ENCODE measurements at regions not wholly inside any gene's neighbourhood (a gene's known extent, or its start where the extent isn't known, plus 50 kb on each side); places are given as distances from the start of the nearest gene placed in this dataset.
"Not testable (repeated sequence)": the region's sequence is repeated elsewhere in the genome, so short reads cannot be mapped to it uniquely, and the experiment has no call there.

- no peak for TF ChIP-seq CTCF (IDR thresholded peaks at IDR 0.05; ENCODE audit: insufficient read depth, low read depth, low read length, missing control alignments)
- DNase-seq (ENCODE audit: low read depth) = peak; percentile 16
- H3K4me3 ChIP-seq (ENCODE audit: low read depth, low read length) = no peak overlapping the region
Observed at GRCh38 chr17:77049440-77049839, 91.3 kb upstream of the SEC14L1 start.

GRCh38 chr17:77050901-77051300 lies 89.9 kb upstream of the SEC14L1 start:
- DNase-seq (ENCODE audit: low read depth); H3K4me3 ChIP-seq (ENCODE audit: low read depth, low read length): not testable (repeated sequence)

- no peak for TF ChIP-seq CTCF (IDR thresholded peaks at IDR 0.05; ENCODE audit: insufficient read depth, low read depth, low read length, missing control alignments)
- DNase-seq (ENCODE audit: low read depth) = no peak
- H3K4me3 ChIP-seq (ENCODE audit: low read depth, low read length) = no peak overlapping the region
Observed at GRCh38 chr17:77054936-77055335, 85.8 kb upstream of the SEC14L1 start.

GRCh38 chr17:77055453-77055852 lies 85.3 kb upstream of the SEC14L1 start:
- TF ChIP-seq CTCF (IDR thresholded peaks at IDR 0.05; ENCODE audit: insufficient read depth, low read depth, low read length, missing control alignments) = no peak
- DNase-seq (ENCODE audit: low read depth) = no peak

GRCh38 chr17:77058016-77058415 lies 82.8 kb upstream of the SEC14L1 start:
- TF ChIP-seq CTCF (IDR thresholded peaks at IDR 0.05; ENCODE audit: insufficient read depth, low read depth, low read length, missing control alignments) = no peak
- no peak for DNase-seq (ENCODE audit: low read depth)
- H3K4me3 ChIP-seq (ENCODE audit: low read depth, low read length) = no peak overlapping the region

More at GRCh38 chr17:77055453-77055852, 85.3 kb upstream of the SEC14L1 start:
- H3K4me3 ChIP-seq (ENCODE audit: low read depth, low read length) = no peak overlapping the region

- TF ChIP-seq CTCF (IDR thresholded peaks at IDR 0.05; ENCODE audit: insufficient read depth, low read depth, low read length, missing control alignments) = no peak
- no peak overlapping the region for H3K4me3 ChIP-seq (ENCODE audit: low read depth, low read length)
- no peak for DNase-seq (ENCODE audit: low read depth)
Observed at GRCh38 chr17:77061669-77062068, 79.1 kb upstream of the SEC14L1 start.

- no peak for TF ChIP-seq CTCF (IDR thresholded peaks at IDR 0.05; ENCODE audit: insufficient read depth, low read depth, low read length, missing control alignments)
- no peak overlapping the region for H3K4me3 ChIP-seq (ENCODE audit: low read depth, low read length)
- DNase-seq (ENCODE audit: low read depth) = no peak
Observed at GRCh38 chr17:77064598-77064997, 76.2 kb upstream of the SEC14L1 start.
